GM12875 (cell line): ENCODE measurements at regions not wholly inside any gene's neighbourhood (a gene's known extent, or its start where the extent isn't known, plus 50 kb on each side); places are given as distances from the start of the nearest gene placed in this dataset.

Experiments used
- H3K4me3 ChIP-seq: one replicate; pipeline ENCODE4 v1.5.1; 2011; ENCODE audit warnings: low read depth, low read length, control low read depth
- CTCF ChIP-seq: IDR thresholded peaks from 2 replicates; pipeline ENCODE4 v1.5.1; 2011; ENCODE audit warnings: low read depth, mild to moderate bottlenecking, control low read depth, inconsistent platforms, low read length, moderate library complexity, borderline replicate concordance; ENCODE audit not compliant: insufficient read depth

GRCh38 chr2:88296247-88296646 is 126.1 kb downstream of the THNSL2 start:
- H3K4me3 ChIP-seq = no peak overlapping the region
- no peak for TF ChIP-seq CTCF

- no peak overlapping the region for H3K4me3 ChIP-seq
- TF ChIP-seq CTCF = no peak
These were observed 113.9 kb downstream of the THNSL2 start for GRCh38 chr2:88283886-88284592.

GRCh38 chr2:88281302-88282217 is 111.4 kb downstream of the THNSL2 start:
- H3K4me3 ChIP-seq = no peak overlapping the region
- no peak for TF ChIP-seq CTCF

GRCh38 chr2:88269836-88270235 is 99.7 kb downstream of the THNSL2 start:
- no peak overlapping the region for H3K4me3 ChIP-seq
- TF ChIP-seq CTCF = no peak

GRCh38 chr2:88265352-88266303 is 95.5 kb downstream of the THNSL2 start:
- TF ChIP-seq CTCF = no peak
- no peak overlapping the region for H3K4me3 ChIP-seq

GRCh38 chr2:88263861-88264260 is 93.7 kb downstream of the THNSL2 start:
- no peak overlapping the region for H3K4me3 ChIP-seq
- TF ChIP-seq CTCF = no peak
